ENCODE measurements at regions not wholly inside any gene's neighbourhood (a gene's known extent, or its start where the extent isn't known, plus 50 kb on each side); places are given as distances from the start of the nearest gene placed in this dataset.

DNA sequence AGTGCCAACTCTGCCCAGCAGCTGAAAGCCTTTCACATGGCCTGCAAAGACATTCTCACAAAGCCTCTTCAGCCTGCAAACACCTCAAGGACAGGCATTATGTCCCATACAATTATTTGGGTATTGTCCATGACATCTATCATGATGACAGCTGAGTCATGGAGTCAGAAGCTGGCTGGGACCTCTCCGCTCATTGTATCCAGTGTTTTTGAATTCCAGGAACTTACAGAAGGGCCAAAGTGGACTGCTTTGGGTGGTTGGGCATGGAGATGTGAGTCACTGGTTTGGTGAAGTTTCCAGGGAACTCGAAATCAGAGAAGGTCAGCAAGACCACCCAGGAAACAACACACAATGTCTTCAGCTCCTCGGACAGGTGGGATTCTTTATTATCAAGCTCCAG, 188.6 kb upstream of the CCL2 start:
- no peak overlapping the region for H2AFZ ChIP-seq (ENCODE audit: control insufficient read depth, low read depth, low read length)
- no peak overlapping the region for H3K9ac ChIP-seq (ENCODE audit: control insufficient read depth, insufficient read depth, low read length)
- no peak overlapping the region for H3K4me2 ChIP-seq (ENCODE audit: control insufficient read depth, insufficient read depth)
- H4K20me1 ChIP-seq (ENCODE audit: control insufficient read depth, insufficient read depth): no peaks in the 10 kb centered on the region
- WGBS (ENCODE audit: insufficient coverage, insufficient replicate concordance, low lambda C conversion rate, missing lambda C conversion rate): 62% methylated on average over 3 of the region's 3 CpGs
- BruUV-seq (replicated peaks): no TSS peak
- ATAC-seq: no peak
- no peak overlapping the region for H3K27ac ChIP-seq (ENCODE audit: control insufficient read depth, insufficient read depth)
- TF ChIP-seq STAT3 (IDR thresholded peaks at IDR 0.05; ENCODE audit: low read depth, low read length) (no peak), HDAC6 (IDR thresholded peaks at IDR 0.05; ENCODE audit: unreplicated experiment) (no peak), WRNIP1 (IDR thresholded peaks at IDR 0.05; ENCODE audit: borderline replicate concordance, low read depth, low read length) (no peak), BCL11A (IDR thresholded peaks at IDR 0.05; ENCODE audit: low read depth, low read length) (no peak), SUZ12 (IDR thresholded peaks at IDR 0.05; ENCODE audit: unreplicated experiment) (no peak), MYB (IDR thresholded peaks at IDR 0.05; ENCODE audit: borderline replicate concordance, low read depth, low read length) (no peak), PAX5 (IDR thresholded peaks at IDR 0.05; ENCODE audit: borderline replicate concordance, low read depth, low read length) (no peak), ETV6 (conservative IDR thresholded peaks at IDR 0.05 in 1 of 2, IDR thresholded peaks at IDR 0.05 in 1 of 2; ENCODE audit: borderline replicate concordance in 1 of 2, low read depth in 1 of 2) (no peak), IKZF1 (conservative IDR thresholded peaks at IDR 0.05) (no peak), TAF1 (IDR thresholded peaks at IDR 0.05; ENCODE audit: borderline replicate concordance, low read depth, low read length) (no peak), DPF2 (IDR thresholded peaks at IDR 0.05) (no peak), SMAD1 (IDR thresholded peaks at IDR 0.05; ENCODE audit: low read depth, partially characterized antibody) (no peak), SIX5 (IDR thresholded peaks at IDR 0.05; ENCODE audit: low read depth, low read length, severe bottlenecking) (no peak), HSF1 (IDR thresholded peaks at IDR 0.05; ENCODE audit: low read depth, low read length) (no peak), CEBPB (IDR thresholded peaks at IDR 0.05; ENCODE audit: borderline replicate concordance in 1 of 2, low read depth in 2 of 2, low read length in 2 of 2) (no peak)
- TF ChIP-seq, protein P1, sequence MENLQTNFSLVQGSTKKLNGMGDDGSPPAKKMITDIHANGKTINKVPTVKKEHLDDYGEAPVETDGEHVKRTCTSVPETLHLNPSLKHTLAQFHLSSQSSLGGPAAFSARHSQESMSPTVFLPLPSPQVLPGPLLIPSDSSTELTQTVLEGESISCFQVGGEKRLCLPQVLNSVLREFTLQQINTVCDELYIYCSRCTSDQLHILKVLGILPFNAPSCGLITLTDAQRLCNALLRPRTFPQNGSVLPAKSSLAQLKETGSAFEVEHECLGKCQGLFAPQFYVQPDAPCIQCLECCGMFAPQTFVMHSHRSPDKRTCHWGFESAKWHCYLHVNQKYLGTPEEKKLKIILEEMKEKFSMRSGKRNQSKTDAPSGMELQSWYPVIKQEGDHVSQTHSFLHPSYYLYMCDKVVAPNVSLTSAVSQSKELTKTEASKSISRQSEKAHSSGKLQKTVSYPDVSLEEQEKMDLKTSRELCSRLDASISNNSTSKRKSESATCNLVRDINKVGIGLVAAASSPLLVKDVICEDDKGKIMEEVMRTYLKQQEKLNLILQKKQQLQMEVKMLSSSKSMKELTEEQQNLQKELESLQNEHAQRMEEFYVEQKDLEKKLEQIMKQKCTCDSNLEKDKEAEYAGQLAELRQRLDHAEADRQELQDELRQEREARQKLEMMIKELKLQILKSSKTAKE (IDR thresholded peaks at IDR 0.05; ENCODE audit: low read depth, poor library complexity, severe bottlenecking): no peak
- ChIA-PET POLR2A (no interaction called here), CTCF (no interaction called here), RAD21 (ENCODE audit: unreplicated experiment) (no interaction called here), SMC1A (ENCODE audit: uncharacterized antibody, unreplicated experiment) (interaction anchor here (0.5 kb wide), 1 partner anchor 52 kb away, joined by 3 read pairs; no protein-coding TSS in a partner anchor)
- H3K4me1 ChIP-seq (ENCODE audit: control insufficient read depth, insufficient read depth, low read length): no peaks in the 10 kb centered on the region
- no peak for DNase-seq (ENCODE audit: low read depth, low spot score)
- no peaks in the 10 kb centered on the region for H3K27me3 ChIP-seq (replicated peaks in 1 of 2; ENCODE audit: control insufficient read depth in 2 of 2, insufficient read depth in 2 of 2, low read length in 1 of 2)
- no peaks in the 10 kb centered on the region for H3K79me2 ChIP-seq (ENCODE audit: control insufficient read depth, insufficient read depth, low read length)
- no peaks in the 10 kb centered on the region for H3K36me3 ChIP-seq (ENCODE audit: control insufficient read depth in 2 of 2, insufficient read depth in 2 of 2, low read length in 1 of 2)
- no peaks in the 10 kb centered on the region for H3K9me3 ChIP-seq (replicated peaks; ENCODE audit: control insufficient read depth, insufficient read depth, low read length)
- no peak overlapping the region for H3K4me3 ChIP-seq
- in situ Hi-C loops (cut with MboI) (no loop called here), intact Hi-C loops (cut with micrococcal nuclease; ENCODE audit: unreplicated experiment) (no loop called here)
- FAIRE-seq: no peak

Data from GM12878 (cell line).